Astrocyte of the cerebellum (primary cell): ENCODE measurements at regions not wholly inside any gene's neighbourhood (a gene's known extent, or its start where the extent isn't known, plus 50 kb on each side); places are given as distances from the start of the nearest gene placed in this dataset.

Source experiments
- DNase-seq: peaks from one replicate; pipeline ENCODE4 v3.0.0-alpha.2; 2011; ENCODE audit warnings: low read depth
- H3K4me3 ChIP-seq: 2 replicates; pipeline ENCODE4 v1.5.1; 2011; ENCODE audit warnings: mild to moderate bottlenecking, low read depth, low read length, moderate library complexity
- CTCF ChIP-seq: IDR thresholded peaks from 2 replicates; pipeline ENCODE4 v1.5.1; 2012; ENCODE audit warnings: low read length, low read depth, moderate library complexity, mild to moderate bottlenecking; ENCODE audit errors: missing control alignments
- in situ Hi-C: cut with HindIII; loops from 2 replicates; pipeline ENCODE4 v1.10.0; 2017; ENCODE audit warnings: low sequenced_read_pairs

- H3K4me3 ChIP-seq, result no peak overlapping the region
- DNase-seq, result no peak
- in situ Hi-C loops, result no loop called here
- TF ChIP-seq CTCF, result no peak
These were observed 51.2 kb upstream of the ABCC4 start for GRCh38 chr13:95352486-95352885.

GRCh38 chr13:95354156-95354555 is 52.9 kb upstream of the ABCC4 start:
- in situ Hi-C loops, result no loop called here
- DNase-seq, result no peak
- no peak overlapping the region for H3K4me3 ChIP-seq
- no peak for TF ChIP-seq CTCF

- no peak overlapping the region for H3K4me3 ChIP-seq
- in situ Hi-C loops, result no loop called here
- no peak for TF ChIP-seq CTCF
- no peak for DNase-seq
These were observed 53.6 kb upstream of the ABCC4 start for GRCh38 chr13:95354680-95355487.

GRCh38 chr13:95355494-95355893 is 54.2 kb upstream of the ABCC4 start:
- H3K4me3 ChIP-seq, result no peak overlapping the region
- no peak for TF ChIP-seq CTCF
- in situ Hi-C loops, result no loop called here
- DNase-seq, result peak; percentile 54

GRCh38 chr13:95356916-95357315 is 55.7 kb upstream of the ABCC4 start:
- H3K4me3 ChIP-seq, result no peak overlapping the region
- TF ChIP-seq CTCF, result no peak
- DNase-seq, result no peak
- in situ Hi-C loops, result no loop called here

- TF ChIP-seq CTCF, result no peak
- DNase-seq, result no peak
- H3K4me3 ChIP-seq, result no peak overlapping the region
- in situ Hi-C loops, result no loop called here
These were observed 56.6 kb upstream of the ABCC4 start for GRCh38 chr13:95357875-95358274.
